Right lobe of liver (tissue), 6 donors: ENCODE measurements at regions not wholly inside any gene's neighbourhood (a gene's known extent, or its start where the extent isn't known, plus 50 kb on each side); places are given as distances from the start of the nearest gene placed in this dataset.
A peak's percentile ranks its signal among the peaks of the same experiment; 100 is the strongest.

ENCODE experiments used
- ATAC-seq, 4 donors: fragments of 200-7000 bp; cut with Tn5 transposase; one replicate each; pipeline ENCODE4 v1.9.1; 2020; ENCODE audit warnings: mild to moderate bottlenecking in 4 of 4, moderate library complexity in 4 of 4
- DNase-seq, 3 donors: peaks; one replicate each; pipeline ENCODE4 v3.0.0-alpha.2; 2020
- H3K27ac ChIP-seq, 3 donors: fragments of 200-600 bp; one replicate each; pipeline ENCODE4 v1.8.0; 2022
- H3K27me3 ChIP-seq, 2 donors: fragments of 200-600 bp; one replicate each; pipeline ENCODE4 v1.8.0; 2022
- H3K36me3 ChIP-seq, 4 donors: fragments of 200-600 bp; sonication (generic) in 1 of 4; one replicate each; pipeline versions ENCODE4 v1.5.1 to v1.8.0; 2017 to 2022; ENCODE audit warnings: control low read depth in 1 of 4
- H3K4me1 ChIP-seq, 4 donors: fragments of 200-600 bp; sonication (generic) in 1 of 4; one replicate each; pipeline versions ENCODE4 v1.5.1 to v1.8.0; 2017 to 2022; ENCODE audit warnings: control low read depth in 1 of 4
- H3K4me3 ChIP-seq, 3 donors: fragments of 200-600 bp; one replicate each; pipeline ENCODE4 v1.8.0; 2022
- H3K9me3 ChIP-seq, 4 donors: fragments of 200-600 bp; sonication (generic) in 1 of 4; one replicate each; pipeline versions ENCODE4 v1.5.1 to v1.8.0; 2017 to 2022; ENCODE audit warnings: control low read depth in 1 of 4
- POLR2A ChIP-seq: fragments of 450-650 bp; IDR thresholded peaks from one replicate; pipeline ENCODE4 v1.6.1; 2017; ENCODE audit warnings: antibody characterized with exemption, mild to moderate bottlenecking
- WGBS: methylation state at CpG from one replicate; pipeline ENCODE4 v1.1.6; 2018; ENCODE audit warnings: low coverage, low lambda C conversion rate; ENCODE audit not compliant: insufficient coverage; ENCODE audit errors: missing lambda C conversion rate; 5-methylcytosine and 5-hydroxymethylcytosine counted together
- intact Hi-C, 2 donors: fragments of 100-400 bp; cut with DNase I; formaldehyde crosslinking; loops; one replicate each; pipeline versions ENCODE4 v1.11.2 to v1.14.1; 2022
- TF ChIP-seq, protein P1 (sequence below), 4 donors: fragments of 200-600 bp in 3 of 4; fragments of 450-650 bp in 1 of 4; IDR thresholded peaks; one replicate each; pipeline versions ENCODE4 v1.5.1 to v1.8.0; 2016 to 2022; ENCODE audit warnings: antibody characterized with exemption in 4 of 4, mild to moderate bottlenecking in 2 of 4
- donor health status: DM: no; HTN: yes; CAD: no.
- donor health status: DM: no; HTN: no; CAD: no.
- donor health status: DM: no; HTN: no; CAD: no.
- donor health status: DM: no; HTN: yes; CAD: no.
- donor health status: DM: no; HTN: yes; CAD: no.

DNA sequence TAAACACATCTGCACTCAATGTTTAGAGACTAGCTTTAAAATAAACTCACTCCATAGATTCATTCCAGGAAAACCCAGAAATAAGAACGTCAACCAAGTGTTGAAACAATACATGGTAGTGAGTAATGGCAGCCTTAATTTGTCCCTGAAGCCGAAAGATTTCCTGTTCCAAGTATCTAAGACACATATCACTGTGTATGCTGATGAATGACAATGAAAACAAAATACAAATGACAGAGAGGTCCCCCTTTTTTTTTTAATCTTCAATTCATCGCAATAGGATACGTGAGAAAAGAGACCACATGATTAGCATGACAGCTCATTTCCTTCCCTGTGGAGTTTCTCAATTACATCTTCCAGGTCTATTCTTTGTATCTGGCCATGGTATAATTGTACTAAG, 160.5 kb upstream of the STK17B start:
- no peak overlapping the region for H3K4me3 ChIP-seq
- H3K27me3 ChIP-seq = no peaks in the 10 kb centered on the region
- no peaks in the 10 kb centered on the region for H3K9me3 ChIP-seq
- peak in 2 of 4 donors; percentile 34 to 68 for ATAC-seq
- no peak for DNase-seq
- TF ChIP-seq, protein P1, sequence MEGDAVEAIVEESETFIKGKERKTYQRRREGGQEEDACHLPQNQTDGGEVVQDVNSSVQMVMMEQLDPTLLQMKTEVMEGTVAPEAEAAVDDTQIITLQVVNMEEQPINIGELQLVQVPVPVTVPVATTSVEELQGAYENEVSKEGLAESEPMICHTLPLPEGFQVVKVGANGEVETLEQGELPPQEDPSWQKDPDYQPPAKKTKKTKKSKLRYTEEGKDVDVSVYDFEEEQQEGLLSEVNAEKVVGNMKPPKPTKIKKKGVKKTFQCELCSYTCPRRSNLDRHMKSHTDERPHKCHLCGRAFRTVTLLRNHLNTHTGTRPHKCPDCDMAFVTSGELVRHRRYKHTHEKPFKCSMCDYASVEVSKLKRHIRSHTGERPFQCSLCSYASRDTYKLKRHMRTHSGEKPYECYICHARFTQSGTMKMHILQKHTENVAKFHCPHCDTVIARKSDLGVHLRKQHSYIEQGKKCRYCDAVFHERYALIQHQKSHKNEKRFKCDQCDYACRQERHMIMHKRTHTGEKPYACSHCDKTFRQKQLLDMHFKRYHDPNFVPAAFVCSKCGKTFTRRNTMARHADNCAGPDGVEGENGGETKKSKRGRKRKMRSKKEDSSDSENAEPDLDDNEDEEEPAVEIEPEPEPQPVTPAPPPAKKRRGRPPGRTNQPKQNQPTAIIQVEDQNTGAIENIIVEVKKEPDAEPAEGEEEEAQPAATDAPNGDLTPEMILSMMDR (IDR thresholded peaks at IDR 0.05) = no peak
- TF ChIP-seq POLR2A = no peak
- 41% methylated on average over 4 of the region's 4 CpGs for WGBS
- no peaks in the 10 kb centered on the region for H3K4me1 ChIP-seq
- no peaks in the 10 kb centered on the region for H3K36me3 ChIP-seq
- H3K27ac ChIP-seq = no peak overlapping the region
- intact Hi-C loops = no loop called here

DNA sequence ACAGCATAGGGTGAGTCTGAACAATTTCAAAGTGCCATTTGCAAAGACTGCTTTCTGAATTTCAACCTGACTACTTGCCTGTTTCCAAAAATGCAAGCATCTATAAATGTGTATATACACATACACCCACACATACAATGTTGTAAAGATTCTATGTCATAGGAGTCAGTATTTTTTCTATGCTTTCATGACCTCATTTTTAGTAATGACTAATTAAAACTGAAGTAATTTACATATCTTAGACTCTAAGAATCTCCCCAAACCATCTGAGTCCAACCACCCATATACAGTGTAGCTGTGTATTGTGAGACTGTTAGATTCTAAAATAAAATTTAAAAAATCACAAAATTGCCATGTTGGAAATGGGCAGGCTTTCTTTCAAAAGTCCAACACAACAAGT, 162.0 kb upstream of the STK17B start:
- no peaks in the 10 kb centered on the region for H3K36me3 ChIP-seq
- H3K4me3 ChIP-seq = no peak overlapping the region
- TF ChIP-seq, protein P1 (IDR thresholded peaks at IDR 0.05) = no peak
- TF ChIP-seq POLR2A = no peak
- no peak overlapping the region for H3K27ac ChIP-seq
- no peaks in the 10 kb centered on the region for H3K9me3 ChIP-seq
- H3K27me3 ChIP-seq = no peaks in the 10 kb centered on the region
- no peaks in the 10 kb centered on the region for H3K4me1 ChIP-seq
- no peak for ATAC-seq
- no peak for DNase-seq
- intact Hi-C loops = no loop called here

DNA sequence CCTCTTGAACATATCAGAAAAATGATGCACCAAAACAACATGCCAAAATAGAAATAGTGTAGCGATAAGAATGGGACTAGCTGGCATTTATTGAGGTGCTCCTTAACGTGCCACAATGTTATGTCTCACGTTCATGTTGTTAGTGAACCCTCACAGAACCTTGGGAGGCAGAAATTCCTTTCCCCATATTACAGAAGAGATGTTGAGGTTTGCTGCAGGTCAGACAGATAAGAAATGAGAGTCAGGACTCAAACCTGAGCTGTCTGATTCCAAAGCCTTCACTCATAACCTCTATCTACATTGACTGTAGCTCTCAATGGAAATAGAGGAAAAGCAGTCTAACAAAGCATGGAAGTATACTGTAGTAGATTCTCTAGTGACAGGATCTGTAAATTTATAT, 163.3 kb upstream of the STK17B start:
- DNase-seq (no peak), ATAC-seq (no peak)
- Histone ChIP-seq H3K27me3 (no peaks in the 10 kb centered on the region), H3K4me3 (no peak overlapping the region), H3K27ac (no peak overlapping the region), H3K4me1 (no peaks in the 10 kb centered on the region), H3K36me3 (no peaks in the 10 kb centered on the region), H3K9me3 (no peaks in the 10 kb centered on the region)
- 70% methylated on average over 3 of the region's 3 CpGs for WGBS
- intact Hi-C loops = no loop called here
- TF ChIP-seq, protein P1 (IDR thresholded peaks at IDR 0.05) = no peak
- TF ChIP-seq POLR2A = no peak

DNA sequence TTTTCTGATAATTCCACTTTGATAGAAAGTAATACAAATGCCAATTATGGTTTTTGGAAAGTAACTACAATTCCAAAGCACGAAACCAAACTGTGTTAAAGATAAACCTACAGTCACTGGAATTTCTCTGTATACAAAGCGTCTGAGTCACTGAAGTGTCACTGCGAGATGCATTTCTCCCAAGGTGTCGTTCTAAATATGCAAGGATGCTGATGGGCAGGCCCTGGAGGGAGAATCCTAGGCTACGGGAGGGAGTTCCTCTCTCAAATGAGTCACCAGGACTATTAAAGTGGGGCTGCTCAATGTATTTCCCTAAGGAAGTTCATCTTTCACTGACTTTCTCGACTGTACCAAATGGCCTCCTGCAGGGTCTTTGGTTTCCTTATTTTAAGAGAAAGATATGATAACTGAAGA, 163.8 kb upstream of the STK17B start:
- Histone ChIP-seq H3K9me3 (no peaks in the 10 kb centered on the region), H3K27me3 (no peaks in the 10 kb centered on the region), H3K4me3 (no peak overlapping the region), H3K27ac (no peak overlapping the region), H3K4me1 (no peaks in the 10 kb centered on the region), H3K36me3 (no peaks in the 10 kb centered on the region)
- DNase-seq (no peak), ATAC-seq (no peak)
- TF ChIP-seq POLR2A = no peak
- TF ChIP-seq, protein P1 (IDR thresholded peaks at IDR 0.05) = no peak
- 52% methylated on average over 6 of the region's 6 CpGs for whole genome bisulfite sequencing
- intact Hi-C loops = no loop called here

- H3K36me3 ChIP-seq = no peaks in the 10 kb centered on the region
- no peaks in the 10 kb centered on the region for H3K27me3 ChIP-seq
- no peaks in the 10 kb centered on the region for H3K4me1 ChIP-seq
- H3K4me3 ChIP-seq = no peak overlapping the region
- WGBS = 73% methylated on average over 6 of the region's 6 CpGs
- intact Hi-C loops = no loop called here
- no peak for ATAC-seq
- TF ChIP-seq, protein P1 (IDR thresholded peaks at IDR 0.05) = no peak
- no peak for TF ChIP-seq POLR2A
- no peak overlapping the region for H3K27ac ChIP-seq
- no peaks in the 10 kb centered on the region for H3K9me3 ChIP-seq
- DNase-seq = no peak
Measured at GRCh38 chr2:196336207-196336606, 164.8 kb upstream of the STK17B start.
